NOMO-1 (cell line): ENCODE measurements at regions not wholly inside any gene's neighbourhood (a gene's known extent, or its start where the extent isn't known, plus 50 kb on each side); places are given as distances from the start of the nearest gene placed in this dataset.
"Not testable (repeated sequence)": the region's sequence is repeated elsewhere in the genome, so short reads cannot be mapped to it uniquely, and the experiment has no call there.

ENCODE experiments used
- DNase-seq, 2 experiments: peaks; one replicate each; lab custom pipeline; 2025; ENCODE audit not compliant: unreplicated experiment in 2 of 2; lab: John Stamatoyannopoulos, UW

DNA sequence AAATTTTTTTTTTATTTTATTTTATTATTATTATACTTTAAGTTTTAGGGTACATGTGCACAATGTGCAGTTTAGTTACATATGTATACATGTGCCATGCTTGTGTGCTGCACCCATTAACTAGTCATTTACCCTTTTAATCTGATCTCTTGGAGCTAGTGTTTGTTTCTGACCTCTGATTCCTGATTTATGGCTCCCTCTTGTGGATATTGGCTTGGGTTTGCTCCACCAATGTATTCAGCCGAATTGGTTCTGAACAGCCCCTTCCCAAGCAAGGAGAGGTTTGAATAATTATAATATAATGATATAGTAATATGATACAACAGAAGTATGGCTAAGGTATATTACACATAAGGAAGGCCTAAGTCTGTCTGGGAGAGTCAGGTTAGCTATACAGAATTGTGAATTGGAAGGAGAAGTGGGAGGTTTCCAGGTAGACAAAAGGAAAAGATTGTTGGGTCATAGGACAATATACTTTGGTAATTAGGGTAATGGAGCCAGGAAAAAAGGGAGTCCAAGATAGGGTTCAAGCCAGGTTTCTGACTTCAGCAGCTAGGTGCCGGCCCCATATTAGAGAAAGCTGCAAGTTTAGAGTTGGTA is 53.1 kb upstream of the HMCN1 start:
- peak; percentile 45 to 54 for DNase-seq

DNA sequence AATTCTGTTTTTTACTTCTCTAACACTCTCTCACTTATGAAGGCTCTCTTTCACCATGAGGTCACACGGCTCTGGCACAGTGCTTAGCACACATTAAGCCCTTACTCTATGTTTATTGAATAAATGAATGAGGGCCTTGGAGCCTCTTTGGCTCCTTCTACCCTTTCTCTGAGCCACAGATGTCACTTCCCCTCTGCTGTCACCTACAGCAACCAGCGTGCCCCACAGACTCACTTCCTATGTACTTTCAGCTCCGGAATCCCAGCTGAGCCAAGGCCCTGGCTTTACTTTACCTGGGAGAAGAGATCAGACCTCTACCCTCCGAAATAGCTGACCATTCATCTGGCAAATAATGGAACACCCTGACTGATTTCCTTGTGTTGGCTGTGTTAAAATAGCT is 53.7 kb upstream of the HMCN1 start:
- DNase-seq, result peak; percentile 28 to 35

GRCh38 chr1:185679220-185679619 is 55.0 kb upstream of the HMCN1 start:
- no peak for DNase-seq

DNA sequence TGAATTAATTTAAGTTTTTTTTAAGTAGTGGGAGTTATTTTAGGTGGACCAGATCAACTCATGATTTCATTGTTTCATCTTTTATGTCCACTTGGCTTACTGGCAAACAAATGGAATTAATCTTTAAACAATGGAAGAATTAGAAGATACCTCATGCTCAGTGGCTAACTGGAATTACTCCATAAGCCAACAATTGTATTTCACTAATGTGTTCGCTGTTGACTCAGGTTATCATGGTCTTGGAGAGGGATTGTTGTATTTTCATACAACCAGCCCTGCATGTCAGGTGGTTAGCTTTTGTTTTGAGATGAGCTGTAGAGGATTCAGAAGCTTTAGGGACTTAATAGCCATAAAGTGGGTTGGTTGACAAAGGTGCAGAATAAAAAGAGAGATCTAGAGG is 57.2 kb upstream of the HMCN1 start:
- DNase-seq, result no peak

DNA sequence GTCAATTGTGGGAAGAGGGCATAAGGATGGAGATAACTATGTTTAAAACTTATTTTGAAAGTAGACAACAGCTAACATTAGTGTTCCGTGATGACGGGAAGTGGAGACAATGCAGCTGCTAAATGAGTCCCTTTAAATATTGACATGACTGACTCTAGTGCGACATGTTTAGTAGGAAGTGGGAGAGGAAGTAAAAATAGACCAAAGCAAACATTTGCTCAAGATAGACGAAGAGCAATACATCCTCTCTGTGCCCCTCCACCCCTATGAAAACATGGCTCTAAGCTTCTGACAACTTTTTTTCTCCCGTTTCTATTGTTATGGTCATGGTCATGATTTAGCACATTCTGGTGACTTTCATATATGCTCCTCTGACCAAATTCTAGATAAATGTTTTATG is 60.0 kb upstream of the HMCN1 start:
- peak; percentile 58 to 83 for DNase-seq

DNA sequence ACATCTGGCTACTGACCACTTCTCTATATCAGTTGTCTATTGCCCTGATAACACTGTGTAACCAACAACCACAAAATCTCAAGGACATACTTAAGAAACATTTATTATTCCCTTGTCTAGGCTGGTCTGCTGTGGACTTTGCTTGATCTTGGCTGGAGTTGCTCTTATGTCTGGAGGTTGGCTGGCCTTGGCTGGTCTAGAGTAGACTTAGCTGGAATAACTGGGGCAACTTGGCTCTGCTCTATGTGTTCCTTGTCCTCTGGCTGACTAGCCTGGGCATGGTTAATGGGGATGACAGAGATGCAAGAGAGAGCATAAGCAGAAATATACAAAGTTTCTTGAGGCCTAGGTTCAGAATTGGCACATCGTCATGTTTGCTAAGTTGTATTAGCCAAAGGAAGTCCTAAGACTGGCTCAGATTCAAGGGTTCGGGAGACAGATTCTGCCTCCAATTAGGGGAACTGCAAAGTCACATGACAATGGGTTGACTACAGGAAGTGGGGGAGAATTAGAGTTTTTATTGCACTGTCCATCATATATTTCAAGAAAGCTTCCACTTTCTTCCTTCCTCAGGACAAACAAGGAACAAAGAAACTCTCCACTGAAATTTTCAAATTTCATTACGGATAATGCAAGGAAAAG is 61.4 kb upstream of the HMCN1 start:
- DNase-seq, result peak; percentile 45 to 56

GRCh38 chr1:185670187-185670627 is 64.0 kb upstream of the HMCN1 start:
- DNase-seq, result peak; percentile 24 to 58

DNA sequence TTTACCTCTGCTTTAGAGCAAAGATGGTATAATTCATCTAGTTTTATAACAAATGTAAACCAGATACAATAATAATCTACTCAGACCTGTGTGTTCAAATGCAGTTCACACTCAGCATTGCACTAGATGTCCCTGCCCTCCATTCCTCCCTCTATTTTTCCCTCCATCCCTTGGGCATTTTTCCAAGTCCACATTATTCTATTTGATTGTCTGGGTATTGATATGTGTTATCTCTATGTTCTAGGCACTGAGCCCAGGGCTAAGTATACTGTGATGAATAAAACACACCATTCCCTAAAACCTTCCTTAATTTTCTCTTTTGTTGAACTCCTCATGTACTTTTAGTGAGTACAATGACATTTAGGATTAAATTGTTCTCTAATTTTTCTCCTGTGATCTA is 66.2 kb upstream of the HMCN1 start:
- DNase-seq, result no peak

GRCh38 chr1:185666582-185666981 is 67.6 kb upstream of the HMCN1 start:
- no peak for DNase-seq

- DNase-seq, result no peak
Measured at GRCh38 chr1:185663771-185664296, 70.4 kb upstream of the HMCN1 start.

DNA sequence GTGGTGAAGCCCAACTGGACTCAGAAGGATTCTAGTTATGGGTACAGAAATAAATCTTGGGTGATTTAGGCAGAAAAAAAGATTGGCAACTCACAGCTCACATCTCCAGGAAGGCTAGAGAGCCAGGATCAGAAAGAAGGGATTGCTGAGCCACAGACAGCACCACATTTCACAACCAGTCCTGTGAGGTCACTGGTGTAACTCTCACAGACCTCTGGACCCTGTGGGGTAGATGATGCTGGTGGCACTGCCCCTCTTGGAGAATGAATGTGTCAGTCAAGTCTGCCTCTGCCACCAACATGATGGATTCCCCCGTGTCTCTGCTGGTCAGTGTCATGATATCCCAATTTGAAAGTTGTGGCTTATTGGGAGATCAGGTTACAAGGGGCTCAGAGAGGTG is 70.9 kb upstream of the HMCN1 start:
- DNase-seq, result no peak

- DNase-seq, result peak in 1 of 2 experiments; percentile 24
Measured at GRCh38 chr1:185661971-185662370, 72.2 kb upstream of the HMCN1 start.

GRCh38 chr1:185656663-185657062 is 77.5 kb upstream of the HMCN1 start:
- no peak for DNase-seq

- no peak for DNase-seq
Measured at GRCh38 chr1:185654952-185655314, 79.3 kb upstream of the HMCN1 start.

- no peak for DNase-seq
Measured at GRCh38 chr1:185654199-185654951, 79.8 kb upstream of the HMCN1 start.

DNA sequence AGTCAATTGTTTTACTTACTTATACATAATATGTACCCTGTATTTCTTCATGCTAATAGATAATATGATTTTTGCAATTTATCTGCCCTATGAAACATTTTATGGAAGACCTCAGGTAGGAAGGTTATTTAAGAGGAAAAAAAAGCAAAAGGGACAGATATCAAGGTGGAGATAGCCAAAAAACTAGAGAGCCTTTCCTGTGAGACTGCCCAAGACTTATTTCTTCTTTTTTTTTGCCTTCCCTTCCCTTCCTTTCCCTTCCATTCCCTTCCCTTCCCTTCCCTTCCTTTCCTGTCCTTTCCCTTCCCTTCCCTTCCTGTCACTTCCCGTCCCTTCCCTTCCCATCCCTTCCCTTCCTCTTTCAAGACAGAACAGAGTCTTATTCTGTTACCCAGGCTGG is 80.6 kb upstream of the HMCN1 start:
- DNase-seq, result no peak

DNA sequence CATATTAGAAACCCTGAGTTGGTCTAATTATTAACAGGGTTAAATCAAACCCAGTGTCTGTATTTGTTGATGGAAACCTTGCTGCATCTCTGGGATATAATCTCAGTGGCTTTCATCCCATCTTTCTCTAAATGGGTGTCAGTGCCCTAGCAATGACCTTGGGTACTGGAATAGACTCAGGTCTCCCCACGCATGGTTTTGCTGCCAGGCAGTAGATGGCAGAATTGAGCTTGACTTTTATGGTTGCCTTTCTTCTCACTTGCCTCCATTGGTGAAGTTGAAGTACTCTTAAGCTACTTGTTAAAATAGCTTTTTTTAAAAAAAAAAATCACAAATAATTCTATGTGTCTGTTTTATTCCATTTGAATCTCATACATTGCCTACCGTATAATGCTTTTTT is 81.8 kb upstream of the HMCN1 start:
- DNase-seq, result peak in 1 of 2 experiments; percentile 18

DNA sequence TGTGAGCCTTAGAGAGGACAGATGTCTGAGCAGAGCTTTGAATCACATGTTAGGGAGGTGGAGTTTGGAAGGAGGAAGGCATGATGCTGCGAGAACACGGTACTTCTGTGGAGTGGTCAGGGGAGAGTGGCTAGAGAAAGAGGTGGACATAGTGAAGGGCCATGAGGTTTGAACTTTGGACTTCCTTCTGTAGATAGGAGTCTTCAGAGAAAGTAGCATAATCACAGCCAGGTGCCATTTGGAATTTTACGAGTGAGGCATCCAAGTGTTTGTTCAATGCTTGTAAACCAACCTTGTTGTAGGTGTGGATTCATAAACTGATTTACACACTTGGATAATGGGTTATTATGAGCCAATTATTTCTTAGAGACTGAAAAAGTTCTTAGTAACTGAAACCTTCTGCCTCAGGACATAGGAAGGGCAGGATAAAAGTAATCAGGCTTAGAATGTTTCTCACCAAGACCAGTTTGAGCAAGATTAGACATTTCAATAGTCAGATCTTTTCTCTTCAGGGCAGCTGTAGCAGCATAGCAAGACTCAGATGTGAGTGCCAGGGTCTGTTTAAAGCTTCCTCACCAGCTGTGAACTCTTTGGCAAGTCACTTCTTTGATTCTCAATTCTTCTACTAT is 83.5 kb upstream of the HMCN1 start:
- DNase-seq, result no peak

- no peak for DNase-seq
Measured at GRCh38 chr1:185648858-185649589, 85.2 kb upstream of the HMCN1 start.

- DNase-seq, result not testable (repeated sequence)
Measured at GRCh38 chr1:185647597-185648267, 86.5 kb upstream of the HMCN1 start.
